Activated naive CD4-positive, alpha-beta T cell treated with anti-CD3 and anti-CD28 coated beads for 36 hours (primary cell): ENCODE measurements at regions not wholly inside any gene's neighbourhood (a gene's known extent, or its start where the extent isn't known, plus 50 kb on each side); places are given as distances from the start of the nearest gene placed in this dataset.
"Not testable (repeated sequence)": the region's sequence is repeated elsewhere in the genome, so short reads cannot be mapped to it uniquely, and the experiment has no call there.

Source experiments
- CTCF ChIA-PET: fragments of 350-600 bp; sonication (Branson Sonifier 250); formaldehyde crosslinking; loops from one replicate; lab custom pipeline; 2021; ENCODE audit warnings: antibody characterized with exemption; lab: Charles Lee
- DNase-seq: peaks from one replicate; pipeline ENCODE4 v3.0.0-alpha.2; 2020
- H3K27ac Mint-ChIP-seq: one replicate; pipeline ENCODE4 v1.8.0; 2021; ENCODE audit warnings: mild to moderate bottlenecking, mixed read lengths
- H3K27me3 Mint-ChIP-seq: one replicate; pipeline ENCODE4 v1.8.0; 2021; ENCODE audit warnings: low read depth, mixed read lengths
- H3K36me3 Mint-ChIP-seq: one replicate; pipeline ENCODE4 v1.8.0; 2021; ENCODE audit warnings: low read depth, mixed read lengths
- H3K4me1 Mint-ChIP-seq: one replicate; pipeline ENCODE4 v1.8.0; 2021; ENCODE audit warnings: low read depth, mixed read lengths
- H3K4me3 Mint-ChIP-seq: one replicate; pipeline ENCODE4 v1.8.0; 2021; ENCODE audit warnings: mild to moderate bottlenecking, moderate library complexity, mixed read lengths
- H3K9me3 Mint-ChIP-seq: one replicate; pipeline ENCODE4 v1.8.0; 2021; ENCODE audit warnings: mixed read lengths
- intact Hi-C: fragments of 100-400 bp; cut with micrococcal nuclease; formaldehyde crosslinking; loops from one replicate; pipeline ENCODE4 v1.15.1; 2023

- Mint-ChIP-seq H3K4me1 (peaks cover 6% of the 10 kb centered on the region), H3K27me3 (peaks cover 68% of the 10 kb centered on the region), H3K27ac (peak overlapping the region; percentile 69), H3K9me3 (no peaks in the 10 kb centered on the region), H3K4me3 (peak overlapping the region; percentile 83), H3K36me3 (peaks cover 2% of the 10 kb centered on the region)
- peak; percentile 77 for DNase-seq
- intact Hi-C loops = no loop called here
- CTCF ChIA-PET = no interaction called here
Measured at GRCh38 chr6:28673787-28674671, 148.3 kb downstream of the GPX5 start.

GRCh38 chr6:28675600-28675999 lies 149.9 kb downstream of the GPX5 start:
- CTCF ChIA-PET = no interaction called here

GRCh38 chr6:28682542-28682941 lies 156.9 kb downstream of the GPX5 start:
- intact Hi-C loops = loop anchor here (5.0 to 10.0 kb wide), 2 partner anchors 288 to 780 kb away; partner anchors contain the start of gene ZSCAN12
- Mint-ChIP-seq H3K27me3 (peaks cover 71% of the 10 kb centered on the region), H3K4me3 (no peak overlapping the region), H3K4me1 (peaks cover 5% of the 10 kb centered on the region), H3K36me3 (no peaks in the 10 kb centered on the region), H3K27ac (no peak overlapping the region), H3K9me3 (no peaks in the 10 kb centered on the region)
- no peak for DNase-seq
- CTCF ChIA-PET = no interaction called here

More at GRCh38 chr6:28675600-28675999, 149.9 kb downstream of the GPX5 start:
- H3K4me3 Mint-ChIP-seq = no peak overlapping the region
- peaks cover 2% of the 10 kb centered on the region for H3K36me3 Mint-ChIP-seq
- intact Hi-C loops = no loop called here
- H3K27me3 Mint-ChIP-seq = peaks cover 67% of the 10 kb centered on the region
- no peak for DNase-seq
- peaks cover 6% of the 10 kb centered on the region for H3K4me1 Mint-ChIP-seq
- no peak overlapping the region for H3K27ac Mint-ChIP-seq
- H3K9me3 Mint-ChIP-seq = no peaks in the 10 kb centered on the region

- CTCF ChIA-PET = interaction anchor here (0.7 kb wide), 1 partner anchor 189 kb away, joined by 3 read pairs; no protein-coding TSS in a partner anchor
- peaks cover 71% of the 10 kb centered on the region for H3K27me3 Mint-ChIP-seq
Measured at GRCh38 chr6:28682956-28683685, 157.4 kb downstream of the GPX5 start.

GRCh38 chr6:28683945-28684538 lies 158.4 kb downstream of the GPX5 start:
- CTCF ChIA-PET = interaction anchor here (0.7 to 1.2 kb wide), 7 partner anchors 13 to 332 kb away, joined by 3 to 4 read pairs (median 3); no protein-coding TSS in a partner anchor
- no peaks in the 10 kb centered on the region for H3K36me3 Mint-ChIP-seq
- no peak overlapping the region for H3K4me3 Mint-ChIP-seq
- DNase-seq = no peak
- H3K4me1 Mint-ChIP-seq = peaks cover 5% of the 10 kb centered on the region
- intact Hi-C loops = loop anchor here (1.0 to 10.0 kb wide), 3 partner anchors 188 to 782 kb away; partner anchors contain the start of gene ZSCAN12
- H3K27me3 Mint-ChIP-seq = peaks cover 73% of the 10 kb centered on the region
- no peaks in the 10 kb centered on the region for H3K9me3 Mint-ChIP-seq
- H3K27ac Mint-ChIP-seq = no peak overlapping the region

More at GRCh38 chr6:28682956-28683685, 157.4 kb downstream of the GPX5 start:
- intact Hi-C loops = loop anchor here (5.0 to 10.0 kb wide), 2 partner anchors 288 to 781 kb away; partner anchors contain the start of gene ZSCAN12
- not testable (repeated sequence) for H3K9me3 Mint-ChIP-seq, H3K36me3 Mint-ChIP-seq, H3K4me3 Mint-ChIP-seq, H3K27ac Mint-ChIP-seq, DNase-seq, H3K4me1 Mint-ChIP-seq

GRCh38 chr6:28685960-28686359 lies 160.3 kb downstream of the GPX5 start:
- H3K4me1 Mint-ChIP-seq, H3K27ac Mint-ChIP-seq, DNase-seq, H3K4me3 Mint-ChIP-seq, CTCF ChIA-PET, H3K9me3 Mint-ChIP-seq, H3K36me3 Mint-ChIP-seq: not testable (repeated sequence)
- intact Hi-C loops = loop anchor here (1.0 to 10.0 kb wide), 5 partner anchors 151 to 903 kb away; partner anchors contain the start of gene ZSCAN12
- H3K27me3 Mint-ChIP-seq = peaks cover 77% of the 10 kb centered on the region

GRCh38 chr6:28686446-28687027 lies 160.9 kb downstream of the GPX5 start:
- H3K4me3 Mint-ChIP-seq, H3K27ac Mint-ChIP-seq, H3K9me3 Mint-ChIP-seq, H3K36me3 Mint-ChIP-seq, H3K4me1 Mint-ChIP-seq: not testable (repeated sequence)
- CTCF ChIA-PET = interaction anchor here (0.6 to 1.5 kb wide), 3 partner anchors 151 to 815 kb away, joined by 3 to 8 read pairs (median 4); a partner anchor contains a TSS
- H3K27me3 Mint-ChIP-seq = peaks cover 80% of the 10 kb centered on the region
- peak; percentile 61 for DNase-seq
- intact Hi-C loops = loop anchor here (1.0 to 10.0 kb wide), 5 partner anchors 151 to 902 kb away; partner anchors contain the start of gene ZSCAN12

GRCh38 chr6:28687309-28687981 lies 161.8 kb downstream of the GPX5 start:
- H3K9me3 Mint-ChIP-seq, H3K4me1 Mint-ChIP-seq, H3K27ac Mint-ChIP-seq, H3K36me3 Mint-ChIP-seq, H3K4me3 Mint-ChIP-seq, DNase-seq: not testable (repeated sequence)
- intact Hi-C loops = loop anchor here (2.0 to 10.0 kb wide), 3 partner anchors 253 to 901 kb away; partner anchors contain the start of gene ZSCAN12
- CTCF ChIA-PET = interaction anchor here (0.6 to 1.5 kb wide), 3 partner anchors 150 to 816 kb away, joined by 3 to 8 read pairs (median 4); a partner anchor contains a TSS
- peaks cover 78% of the 10 kb centered on the region for H3K27me3 Mint-ChIP-seq

GRCh38 chr6:28691991-28692390 lies 166.3 kb downstream of the GPX5 start:
- H3K27ac Mint-ChIP-seq, CTCF ChIA-PET, H3K4me3 Mint-ChIP-seq, H3K9me3 Mint-ChIP-seq, DNase-seq, H3K36me3 Mint-ChIP-seq: not testable (repeated sequence)
- intact Hi-C loops = loop anchor here (5.0 kb wide), 1 partner anchor 35 kb away; no protein-coding TSS in a partner anchor
- Mint-ChIP-seq H3K4me1 (peaks cover 26% of the 10 kb centered on the region), H3K27me3 (peaks cover 80% of the 10 kb centered on the region)

- H3K27me3 Mint-ChIP-seq = peaks cover 81% of the 10 kb centered on the region
- no peak overlapping the region for H3K27ac Mint-ChIP-seq
- peak overlapping the region; percentile 20 for H3K4me3 Mint-ChIP-seq
- H3K9me3 Mint-ChIP-seq = no peaks in the 10 kb centered on the region
- H3K4me1 Mint-ChIP-seq = peaks cover 26% of the 10 kb centered on the region
- CTCF ChIA-PET = interaction anchor here (1.2 to 1.5 kb wide), 2 partner anchors 144 to 323 kb away, joined by 3 to 5 read pairs; no protein-coding TSS in a partner anchor
- intact Hi-C loops = loop anchor here (5.0 kb wide), 1 partner anchor 34 kb away; no protein-coding TSS in a partner anchor
- peaks cover 4% of the 10 kb centered on the region for H3K36me3 Mint-ChIP-seq
- DNase-seq = no peak
Measured at GRCh38 chr6:28693033-28693750, 167.5 kb downstream of the GPX5 start.
